ENCODE measurements at regions not wholly inside any gene's neighbourhood (a gene's known extent, or its start where the extent isn't known, plus 50 kb on each side); places are given as distances from the start of the nearest gene placed in this dataset.

DNA sequence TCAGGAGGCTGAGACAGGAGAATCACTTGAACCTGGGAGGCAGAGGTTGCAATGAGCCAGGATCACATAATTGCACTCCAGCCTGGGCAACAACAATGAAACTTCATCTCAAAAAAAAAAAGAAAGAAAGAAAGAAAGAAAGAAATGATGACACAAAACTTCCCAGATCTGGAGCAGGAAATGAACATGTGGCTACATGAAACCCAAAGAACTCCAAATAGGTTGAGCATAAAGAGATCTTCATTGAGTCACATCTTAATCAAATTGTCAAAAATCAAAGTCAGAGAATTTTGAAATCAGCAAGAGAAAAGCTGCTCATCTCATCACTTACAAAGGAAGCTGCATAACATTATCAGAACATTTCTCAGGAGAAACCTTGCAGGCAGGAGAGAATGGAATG is 247.0 kb downstream of the IBTK start:
- TF ChIP-seq, protein P1, sequence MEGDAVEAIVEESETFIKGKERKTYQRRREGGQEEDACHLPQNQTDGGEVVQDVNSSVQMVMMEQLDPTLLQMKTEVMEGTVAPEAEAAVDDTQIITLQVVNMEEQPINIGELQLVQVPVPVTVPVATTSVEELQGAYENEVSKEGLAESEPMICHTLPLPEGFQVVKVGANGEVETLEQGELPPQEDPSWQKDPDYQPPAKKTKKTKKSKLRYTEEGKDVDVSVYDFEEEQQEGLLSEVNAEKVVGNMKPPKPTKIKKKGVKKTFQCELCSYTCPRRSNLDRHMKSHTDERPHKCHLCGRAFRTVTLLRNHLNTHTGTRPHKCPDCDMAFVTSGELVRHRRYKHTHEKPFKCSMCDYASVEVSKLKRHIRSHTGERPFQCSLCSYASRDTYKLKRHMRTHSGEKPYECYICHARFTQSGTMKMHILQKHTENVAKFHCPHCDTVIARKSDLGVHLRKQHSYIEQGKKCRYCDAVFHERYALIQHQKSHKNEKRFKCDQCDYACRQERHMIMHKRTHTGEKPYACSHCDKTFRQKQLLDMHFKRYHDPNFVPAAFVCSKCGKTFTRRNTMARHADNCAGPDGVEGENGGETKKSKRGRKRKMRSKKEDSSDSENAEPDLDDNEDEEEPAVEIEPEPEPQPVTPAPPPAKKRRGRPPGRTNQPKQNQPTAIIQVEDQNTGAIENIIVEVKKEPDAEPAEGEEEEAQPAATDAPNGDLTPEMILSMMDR (IDR thresholded peaks at IDR 0.05): no peak
- no peak for TF ChIP-seq POLR2A (IDR thresholded peaks at IDR 0.05)
- DNase-seq: no peak
- H3K4me3 ChIP-seq: no peak overlapping the region

DNA sequence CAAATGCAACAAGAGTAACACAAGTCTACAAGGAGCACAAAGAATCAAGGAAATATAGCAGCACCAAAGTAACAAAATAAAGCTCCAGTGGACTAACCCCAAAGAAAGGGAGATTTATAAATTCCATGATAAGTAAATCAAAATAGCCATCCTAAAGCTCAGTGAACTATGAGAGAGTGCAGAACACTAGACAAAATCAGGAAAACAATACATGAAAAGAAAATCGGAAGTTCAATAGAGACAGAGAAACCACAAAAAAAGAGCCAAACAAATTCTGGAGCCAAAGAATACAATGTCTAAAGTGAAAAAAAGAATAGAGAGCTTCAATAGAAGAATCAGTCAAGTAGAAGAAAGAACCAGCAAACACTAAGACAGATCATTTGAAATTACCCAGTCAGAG is 247.3 kb upstream of the TENT5A start:
- 69 to 83% (median 77%) methylated on average over 1 of the region's 1 CpG for WGBS, 4 donors
- Histone ChIP-seq H3K36me3 (replicated peaks in 1 of 2) (no peaks in the 10 kb centered on the region), H3K27ac (no peak overlapping the region), H3K27me3 (no peaks in the 10 kb centered on the region), H3K4me3 (no peak overlapping the region), H3K9me3 (replicated peaks in 1 of 3) (no peaks in the 10 kb centered on the region), H3K4me1 (replicated peaks in 1 of 2) (no peaks in the 10 kb centered on the region)
- intact Hi-C loops (cut with DNase I): no loop called here
- DNase-seq: no peak
- TF ChIP-seq, protein P1 (IDR thresholded peaks at IDR 0.05): no peak
- no peak for TF ChIP-seq POLR2A (IDR thresholded peaks at IDR 0.05)

More for the DNA sequence above, 247.0 kb downstream of the IBTK start:
- intact Hi-C loops (cut with DNase I): no loop called here
- no peak overlapping the region for H3K27ac ChIP-seq
- no peaks in the 10 kb centered on the region for H3K9me3 ChIP-seq (replicated peaks in 1 of 3)
- H3K27me3 ChIP-seq: no peaks in the 10 kb centered on the region
- no peaks in the 10 kb centered on the region for H3K4me1 ChIP-seq (replicated peaks in 1 of 2)
- H3K36me3 ChIP-seq (replicated peaks in 1 of 2): no peaks in the 10 kb centered on the region

DNA sequence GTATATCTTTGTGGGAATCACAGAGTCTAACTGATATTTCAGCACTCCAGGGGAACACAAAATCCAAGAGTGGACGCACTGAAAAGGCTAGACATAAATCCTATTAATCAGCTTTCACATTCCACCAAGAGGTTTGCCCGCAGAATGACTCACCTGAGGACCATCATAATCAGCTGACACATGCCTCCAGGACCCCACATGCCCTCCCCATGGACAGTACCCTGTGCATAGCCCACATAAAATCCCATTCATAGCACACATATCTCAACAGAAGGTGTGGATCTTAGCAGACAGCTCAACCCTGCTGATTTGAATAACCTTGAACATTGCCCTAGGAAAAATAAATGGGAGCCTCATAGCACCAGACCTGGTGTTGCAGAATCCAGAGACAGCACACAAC is 246.8 kb upstream of the TENT5A start:
- Histone ChIP-seq H3K27me3 (no peaks in the 10 kb centered on the region), H3K36me3 (replicated peaks in 1 of 2) (no peaks in the 10 kb centered on the region), H3K27ac (no peak overlapping the region), H3K4me1 (replicated peaks in 1 of 2) (no peaks in the 10 kb centered on the region), H3K4me3 (no peak overlapping the region), H3K9me3 (replicated peaks in 1 of 3) (no peaks in the 10 kb centered on the region)
- DNase-seq: no peak
- intact Hi-C loops (cut with DNase I): no loop called here
- 80 to 93% (median 91%) methylated on average over 2 of the region's 2 CpGs for WGBS, 4 donors
- TF ChIP-seq POLR2A (IDR thresholded peaks at IDR 0.05): no peak
- TF ChIP-seq, protein P1 (IDR thresholded peaks at IDR 0.05): no peak

DNA sequence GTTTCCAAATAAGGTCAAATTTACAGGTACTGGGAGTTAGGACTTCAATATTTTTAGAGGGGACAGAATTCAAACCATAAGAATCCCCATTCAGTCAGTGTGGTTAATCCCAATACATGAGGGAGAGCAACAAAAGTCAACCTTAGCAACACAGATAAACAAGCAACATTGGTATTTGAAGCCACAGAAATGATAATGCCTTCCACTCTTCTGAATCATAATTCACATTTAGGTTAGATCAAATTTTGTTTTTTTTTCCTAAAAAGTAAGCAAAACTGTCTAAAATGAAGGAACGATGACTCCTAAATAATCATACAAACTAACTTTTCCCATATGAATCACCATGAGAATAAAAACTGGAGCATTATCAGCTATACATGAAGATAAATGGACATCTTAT is 246.0 kb upstream of the TENT5A start:
- Histone ChIP-seq H3K4me1 (replicated peaks in 1 of 2) (no peaks in the 10 kb centered on the region), H3K9me3 (replicated peaks in 1 of 3) (no peaks in the 10 kb centered on the region), H3K27me3 (no peaks in the 10 kb centered on the region), H3K36me3 (replicated peaks in 1 of 2) (no peaks in the 10 kb centered on the region), H3K4me3 (no peak overlapping the region), H3K27ac (no peak overlapping the region)
- TF ChIP-seq, protein P1 (IDR thresholded peaks at IDR 0.05): no peak
- TF ChIP-seq POLR2A (IDR thresholded peaks at IDR 0.05): no peak
- intact Hi-C loops (cut with DNase I): no loop called here
- DNase-seq: no peak
- WGBS, 4 donors: 86 to 93% (median 88%) methylated on average over 1 of the region's 1 CpG
